PC-3 (cell line): ENCODE measurements at regions not wholly inside any gene's neighbourhood (a gene's known extent, or its start where the extent isn't known, plus 50 kb on each side); places are given as distances from the start of the nearest gene placed in this dataset.

Experiments used
- CTCF ChIP-seq: fragments of 300-600 bp; sonication (generic); conservative IDR thresholded peaks from 2 replicates; pipeline ENCODE4 v1.5.1; 2017; ENCODE audit warnings: antibody characterized with exemption, low read depth, mild to moderate bottlenecking, low read length
- EZH2 ChIP-seq: fragments of 300-600 bp; sonication (generic); IDR thresholded peaks from one replicate; pipeline ENCODE4 v1.6.1; 2017; ENCODE audit warnings: antibody characterized with exemption, mild to moderate bottlenecking, low read length; ENCODE audit not compliant: unreplicated experiment

GRCh38 chr3:8399686-8400085 is 101.9 kb upstream of the LMCD1 start:
- TF ChIP-seq EZH2 (no peak), CTCF (no peak)
